ENCODE measurements at regions not wholly inside any gene's neighbourhood (a gene's known extent, or its start where the extent isn't known, plus 50 kb on each side); places are given as distances from the start of the nearest gene placed in this dataset.

DNA sequence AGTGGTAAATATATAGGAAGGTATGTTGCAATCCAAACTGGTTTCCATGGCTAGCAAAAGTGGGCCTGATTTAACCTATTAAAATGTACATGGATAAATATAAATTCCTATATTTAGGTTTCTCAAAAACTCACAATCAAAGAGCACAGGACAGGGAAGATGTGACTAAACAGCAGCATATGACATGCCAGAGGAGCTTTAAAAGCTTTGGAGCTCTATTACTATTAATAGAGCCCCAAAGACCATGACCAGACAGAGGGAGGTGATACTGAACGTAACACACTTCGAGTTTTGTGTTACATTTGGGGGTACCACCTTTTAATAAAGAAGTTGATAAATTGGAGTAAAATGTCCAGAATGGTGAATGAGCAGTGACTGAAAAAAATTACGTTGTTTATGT lies 179.5 kb upstream of the SLC14A2 start:
- TF ChIP-seq ZNF792 (tag by site-specific recombination; IDR thresholded peaks at IDR 0.05) (no peak), TCF7L2 (IDR thresholded peaks at IDR 0.05; ENCODE audit: borderline replicate concordance, low read depth, low read length) (no peak), ZNF701 (tag by site-specific recombination; IDR thresholded peaks at IDR 0.05) (no peak), ZIC2 (tag by site-specific recombination; IDR thresholded peaks at IDR 0.05) (no peak), ZNF350 (tag by site-specific recombination; IDR thresholded peaks at IDR 0.05) (no peak), ZNF433 (tag by site-specific recombination; IDR thresholded peaks at IDR 0.05; ENCODE audit: low read depth) (no peak), ZBTB21 (tag by site-specific recombination; IDR thresholded peaks at IDR 0.05) (no peak), BCL11B (tag by site-specific recombination; IDR thresholded peaks at IDR 0.05; ENCODE audit: low read depth) (no peak), ZNF112 (tag by site-specific recombination; IDR thresholded peaks at IDR 0.05) (no peak), ZNF501 (tag by site-specific recombination; IDR thresholded peaks at IDR 0.05) (no peak)
- TF ChIP-seq, protein P1, sequence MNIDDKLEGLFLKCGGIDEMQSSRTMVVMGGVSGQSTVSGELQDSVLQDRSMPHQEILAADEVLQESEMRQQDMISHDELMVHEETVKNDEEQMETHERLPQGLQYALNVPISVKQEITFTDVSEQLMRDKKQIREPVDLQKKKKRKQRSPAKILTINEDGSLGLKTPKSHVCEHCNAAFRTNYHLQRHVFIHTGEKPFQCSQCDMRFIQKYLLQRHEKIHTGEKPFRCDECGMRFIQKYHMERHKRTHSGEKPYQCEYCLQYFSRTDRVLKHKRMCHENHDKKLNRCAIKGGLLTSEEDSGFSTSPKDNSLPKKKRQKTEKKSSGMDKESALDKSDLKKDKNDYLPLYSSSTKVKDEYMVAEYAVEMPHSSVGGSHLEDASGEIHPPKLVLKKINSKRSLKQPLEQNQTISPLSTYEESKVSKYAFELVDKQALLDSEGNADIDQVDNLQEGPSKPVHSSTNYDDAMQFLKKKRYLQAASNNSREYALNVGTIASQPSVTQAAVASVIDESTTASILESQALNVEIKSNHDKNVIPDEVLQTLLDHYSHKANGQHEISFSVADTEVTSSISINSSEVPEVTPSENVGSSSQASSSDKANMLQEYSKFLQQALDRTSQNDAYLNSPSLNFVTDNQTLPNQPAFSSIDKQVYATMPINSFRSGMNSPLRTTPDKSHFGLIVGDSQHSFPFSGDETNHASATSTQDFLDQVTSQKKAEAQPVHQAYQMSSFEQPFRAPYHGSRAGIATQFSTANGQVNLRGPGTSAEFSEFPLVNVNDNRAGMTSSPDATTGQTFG (tag by site-specific recombination; IDR thresholded peaks at IDR 0.05; ENCODE audit: borderline replicate concordance): no peak
- TF ChIP-seq, protein P2, sequence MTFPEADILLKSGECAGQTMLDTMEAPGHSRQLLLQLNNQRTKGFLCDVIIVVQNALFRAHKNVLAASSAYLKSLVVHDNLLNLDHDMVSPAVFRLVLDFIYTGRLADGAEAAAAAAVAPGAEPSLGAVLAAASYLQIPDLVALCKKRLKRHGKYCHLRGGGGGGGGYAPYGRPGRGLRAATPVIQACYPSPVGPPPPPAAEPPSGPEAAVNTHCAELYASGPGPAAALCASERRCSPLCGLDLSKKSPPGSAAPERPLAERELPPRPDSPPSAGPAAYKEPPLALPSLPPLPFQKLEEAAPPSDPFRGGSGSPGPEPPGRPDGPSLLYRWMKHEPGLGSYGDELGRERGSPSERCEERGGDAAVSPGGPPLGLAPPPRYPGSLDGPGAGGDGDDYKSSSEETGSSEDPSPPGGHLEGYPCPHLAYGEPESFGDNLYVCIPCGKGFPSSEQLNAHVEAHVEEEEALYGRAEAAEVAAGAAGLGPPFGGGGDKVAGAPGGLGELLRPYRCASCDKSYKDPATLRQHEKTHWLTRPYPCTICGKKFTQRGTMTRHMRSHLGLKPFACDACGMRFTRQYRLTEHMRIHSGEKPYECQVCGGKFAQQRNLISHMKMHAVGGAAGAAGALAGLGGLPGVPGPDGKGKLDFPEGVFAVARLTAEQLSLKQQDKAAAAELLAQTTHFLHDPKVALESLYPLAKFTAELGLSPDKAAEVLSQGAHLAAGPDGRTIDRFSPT (tag by site-specific recombination; IDR thresholded peaks at IDR 0.05): no peak
- TF ChIP-seq, protein P3, sequence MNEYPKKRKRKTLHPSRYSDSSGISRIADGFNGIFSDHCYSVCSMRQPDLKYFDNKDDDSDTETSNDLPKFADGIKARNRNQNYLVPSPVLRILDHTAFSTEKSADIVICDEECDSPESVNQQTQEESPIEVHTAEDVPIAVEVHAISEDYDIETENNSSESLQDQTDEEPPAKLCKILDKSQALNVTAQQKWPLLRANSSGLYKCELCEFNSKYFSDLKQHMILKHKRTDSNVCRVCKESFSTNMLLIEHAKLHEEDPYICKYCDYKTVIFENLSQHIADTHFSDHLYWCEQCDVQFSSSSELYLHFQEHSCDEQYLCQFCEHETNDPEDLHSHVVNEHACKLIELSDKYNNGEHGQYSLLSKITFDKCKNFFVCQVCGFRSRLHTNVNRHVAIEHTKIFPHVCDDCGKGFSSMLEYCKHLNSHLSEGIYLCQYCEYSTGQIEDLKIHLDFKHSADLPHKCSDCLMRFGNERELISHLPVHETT (tag by site-specific recombination; IDR thresholded peaks at IDR 0.05): no peak
- POLR2A ChIA-PET: no interaction called here
- H3K4me1 ChIP-seq (ENCODE audit: control insufficient read depth, insufficient read depth, low read length): no peaks in the 10 kb centered on the region

DNA sequence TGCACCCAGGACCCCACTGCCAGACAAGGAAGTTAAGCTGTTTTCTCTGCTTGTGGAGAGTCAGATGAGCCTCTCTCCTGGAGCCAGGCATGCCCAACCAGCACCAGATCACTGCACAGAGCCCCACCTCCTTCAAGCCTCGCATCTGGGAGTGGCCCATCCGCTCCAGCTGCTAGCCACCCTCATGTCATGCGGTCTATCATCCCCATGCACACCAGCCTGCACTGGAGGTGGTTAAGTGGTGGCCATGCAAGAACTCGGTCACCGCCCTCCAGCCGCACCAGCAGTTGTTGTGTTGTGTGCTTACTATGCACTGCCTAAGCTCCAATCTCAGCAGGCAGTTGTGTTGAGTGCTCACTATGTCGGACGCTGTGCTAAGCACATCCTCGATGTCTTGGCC lies 177.9 kb upstream of the SLC14A2 start:
- ChIA-PET POLR2A (no interaction called here), CTCF (no interaction called here)
- TF ChIP-seq ZNF2 (tag by site-specific recombination; IDR thresholded peaks at IDR 0.05) (no peak), ZNF529 (tag by site-specific recombination; IDR thresholded peaks at IDR 0.05; ENCODE audit: insufficient replicate concordance) (no peak), ZNF626 (tag by site-specific recombination; IDR thresholded peaks at IDR 0.05) (no peak), ZNF624 (tag by site-specific recombination; IDR thresholded peaks at IDR 0.05) (no peak), SCRT2 (tag by site-specific recombination; IDR thresholded peaks at IDR 0.05) (no peak), SP3 (tag by site-specific recombination; IDR thresholded peaks at IDR 0.05) (no peak), ZNF701 (tag by site-specific recombination; IDR thresholded peaks at IDR 0.05) (no peak), ZNF623 (tag by site-specific recombination; IDR thresholded peaks at IDR 0.05) (no peak), ZNF248 (tag by site-specific recombination; IDR thresholded peaks at IDR 0.05) (no peak), SALL2 (tag by site-specific recombination; IDR thresholded peaks at IDR 0.05; ENCODE audit: borderline replicate concordance) (no peak), ZBTB8A (tag by site-specific recombination; IDR thresholded peaks at IDR 0.05) (no peak), ZNF747 (tag by site-specific recombination; IDR thresholded peaks at IDR 0.05) (no peak)
- TF ChIP-seq, protein P4, sequence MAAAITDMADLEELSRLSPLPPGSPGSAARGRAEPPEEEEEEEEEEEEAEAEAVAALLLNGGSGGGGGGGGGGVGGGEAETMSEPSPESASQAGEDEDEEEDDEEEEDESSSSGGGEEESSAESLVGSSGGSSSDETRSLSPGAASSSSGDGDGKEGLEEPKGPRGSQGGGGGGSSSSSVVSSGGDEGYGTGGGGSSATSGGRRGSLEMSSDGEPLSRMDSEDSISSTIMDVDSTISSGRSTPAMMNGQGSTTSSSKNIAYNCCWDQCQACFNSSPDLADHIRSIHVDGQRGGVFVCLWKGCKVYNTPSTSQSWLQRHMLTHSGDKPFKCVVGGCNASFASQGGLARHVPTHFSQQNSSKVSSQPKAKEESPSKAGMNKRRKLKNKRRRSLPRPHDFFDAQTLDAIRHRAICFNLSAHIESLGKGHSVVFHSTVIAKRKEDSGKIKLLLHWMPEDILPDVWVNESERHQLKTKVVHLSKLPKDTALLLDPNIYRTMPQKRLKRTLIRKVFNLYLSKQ (tag by site-specific recombination; IDR thresholded peaks at IDR 0.05; ENCODE audit: borderline replicate concordance): no peak
- TF ChIP-seq, protein P5, sequence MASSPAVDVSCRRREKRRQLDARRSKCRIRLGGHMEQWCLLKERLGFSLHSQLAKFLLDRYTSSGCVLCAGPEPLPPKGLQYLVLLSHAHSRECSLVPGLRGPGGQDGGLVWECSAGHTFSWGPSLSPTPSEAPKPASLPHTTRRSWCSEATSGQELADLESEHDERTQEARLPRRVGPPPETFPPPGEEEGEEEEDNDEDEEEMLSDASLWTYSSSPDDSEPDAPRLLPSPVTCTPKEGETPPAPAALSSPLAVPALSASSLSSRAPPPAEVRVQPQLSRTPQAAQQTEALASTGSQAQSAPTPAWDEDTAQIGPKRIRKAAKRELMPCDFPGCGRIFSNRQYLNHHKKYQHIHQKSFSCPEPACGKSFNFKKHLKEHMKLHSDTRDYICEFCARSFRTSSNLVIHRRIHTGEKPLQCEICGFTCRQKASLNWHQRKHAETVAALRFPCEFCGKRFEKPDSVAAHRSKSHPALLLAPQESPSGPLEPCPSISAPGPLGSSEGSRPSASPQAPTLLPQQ (tag by site-specific recombination; IDR thresholded peaks at IDR 0.05): no peak
- TF ChIP-seq, protein P6, sequence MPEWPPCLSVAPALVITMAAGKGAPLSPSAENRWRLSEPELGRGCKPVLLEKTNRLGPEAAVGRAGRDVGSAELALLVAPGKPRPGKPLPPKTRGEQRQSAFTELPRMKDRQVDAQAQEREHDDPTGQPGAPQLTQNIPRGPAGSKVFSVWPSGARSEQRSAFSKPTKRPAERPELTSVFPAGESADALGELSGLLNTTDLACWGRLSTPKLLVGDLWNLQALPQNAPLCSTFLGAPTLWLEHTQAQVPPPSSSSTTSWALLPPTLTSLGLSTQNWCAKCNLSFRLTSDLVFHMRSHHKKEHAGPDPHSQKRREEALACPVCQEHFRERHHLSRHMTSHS (tag by site-specific recombination; IDR thresholded peaks at IDR 0.05): no peak

More for the DNA sequence above, 179.5 kb upstream of the SLC14A2 start:
- CTCF ChIA-PET: interaction anchor here (0.6 to 1.1 kb wide), 3 partner anchors 21 to 185 kb away, joined by 3 to 8 read pairs (median 4); no protein-coding TSS in a partner anchor
- Histone ChIP-seq H3K36me3 (ENCODE audit: control insufficient read depth in 2 of 2, insufficient read depth in 1 of 2, low read length in 2 of 2) (no peaks in the 10 kb centered on the region), H3K27ac (ENCODE audit: extremely low read depth, low read depth, low read length) (no peak overlapping the region), H3K4me3 (ENCODE audit: low read depth, low read length) (no peak overlapping the region), H3K9me3 (ENCODE audit: control insufficient read depth, insufficient read depth, low read depth, low read length) (no peaks in the 10 kb centered on the region)

More for the DNA sequence above, 177.9 kb upstream of the SLC14A2 start:
- Histone ChIP-seq H3K4me1 (ENCODE audit: control insufficient read depth, insufficient read depth, low read length) (no peaks in the 10 kb centered on the region), H3K36me3 (ENCODE audit: control insufficient read depth in 2 of 2, insufficient read depth in 1 of 2, low read length in 2 of 2) (no peaks in the 10 kb centered on the region), H3K4me3 (ENCODE audit: low read depth, low read length) (no peak overlapping the region), H3K27ac (ENCODE audit: extremely low read depth, low read depth, low read length) (no peak overlapping the region), H3K9me3 (ENCODE audit: control insufficient read depth, insufficient read depth, low read depth, low read length) (no peaks in the 10 kb centered on the region)

Measured in HEK293 (cell line).